ENCODE measurements at regions not wholly inside any gene's neighbourhood (a gene's known extent, or its start where the extent isn't known, plus 50 kb on each side); places are given as distances from the start of the nearest gene placed in this dataset.

GRCh38 chr1:221805121-221805520, 63.2 kb upstream of the DUSP10 start:
- no peak for TF ChIP-seq POLR2A (IDR thresholded peaks at IDR 0.05)
- no peak for TF ChIP-seq CTCF (IDR thresholded peaks at IDR 0.05)
- no peak for TF ChIP-seq POLR2AphosphoS5 (IDR thresholded peaks at IDR 0.05)

All from sigmoid colon (tissue), 4 donors.